ENCODE measurements at regions not wholly inside any gene's neighbourhood (a gene's known extent, or its start where the extent isn't known, plus 50 kb on each side); places are given as distances from the start of the nearest gene placed in this dataset.

GRCh38 chr13:62626771-62627170, 1211.1 kb upstream of the PCDH20 start:
- intact Hi-C loops (cut with DNase I, micrococcal nuclease): no loop called here
- peaks cover 3% of the 10 kb centered on the region for H3K9me3 Mint-ChIP-seq

GRCh38 chr13:62625214-62625881, 1209.7 kb upstream of the PCDH20 start:
- Mint-ChIP-seq H3K27ac (no peak overlapping the region), H3K9me3 (peaks cover 5% of the 10 kb centered on the region), H3K27me3 (no peaks in the 10 kb centered on the region), H3K4me1 (ENCODE audit: low read depth) (no peaks in the 10 kb centered on the region), H3K4me3 (no peak overlapping the region), H3K36me3 (ENCODE audit: low read depth) (no peaks in the 10 kb centered on the region)
- Histone ChIP-seq H3K9me3 (ENCODE audit: control insufficient read depth in 1 of 2, insufficient read depth in 1 of 2, low read length in 2 of 2) (peaks cover 0 to 12% of the 10 kb centered on the region in 2 experiments), H3K4me1 (ENCODE audit: insufficient read depth, low read length) (no peaks in the 10 kb centered on the region), H3K27me3 (ENCODE audit: control insufficient read depth in 1 of 2, insufficient read depth in 2 of 2, low read length in 2 of 2) (no peaks in the 10 kb centered on the region), H3K4me3 (ENCODE audit: low read length) (no peak overlapping the region), H3K36me3 (ENCODE audit: insufficient read depth, low read length) (no peaks in the 10 kb centered on the region), H3K27ac (ENCODE audit: low read depth in 1 of 2, low read length in 2 of 2) (no peak overlapping the region)
- intact Hi-C loops (cut with DNase I, micrococcal nuclease): no loop called here
- ChIA-PET POLR2A (no interaction called here), CTCF (no interaction called here)
- ATAC-seq (ENCODE audit: poor library complexity): no peak
- DNase-seq: no peak
- TF ChIP-seq CTCF (IDR thresholded peaks at IDR 0.05): no peak

More at GRCh38 chr13:62626771-62627170, 1211.1 kb upstream of the PCDH20 start:
- Mint-ChIP-seq H3K27me3 (no peaks in the 10 kb centered on the region), H3K27ac (no peak overlapping the region), H3K4me3 (no peak overlapping the region), H3K4me1 (ENCODE audit: low read depth) (no peaks in the 10 kb centered on the region), H3K36me3 (ENCODE audit: low read depth) (no peaks in the 10 kb centered on the region)
- Histone ChIP-seq H3K27me3 (ENCODE audit: control insufficient read depth in 1 of 2, insufficient read depth in 2 of 2, low read length in 2 of 2) (no peaks in the 10 kb centered on the region), H3K4me3 (ENCODE audit: low read length) (no peak overlapping the region), H3K9me3 (ENCODE audit: control insufficient read depth in 1 of 2, insufficient read depth in 1 of 2, low read length in 2 of 2) (peaks cover 0 to 12% of the 10 kb centered on the region in 2 experiments), H3K36me3 (ENCODE audit: insufficient read depth, low read length) (no peaks in the 10 kb centered on the region), H3K27ac (ENCODE audit: low read depth in 1 of 2, low read length in 2 of 2) (no peak overlapping the region), H3K4me1 (ENCODE audit: insufficient read depth, low read length) (no peaks in the 10 kb centered on the region)
- TF ChIP-seq CTCF (IDR thresholded peaks at IDR 0.05): no peak
- no peak for DNase-seq
- ChIA-PET CTCF (no interaction called here), POLR2A (no interaction called here)
- no peak for ATAC-seq (ENCODE audit: poor library complexity)

- Histone ChIP-seq H3K36me3 (ENCODE audit: insufficient read depth, low read length) (no peaks in the 10 kb centered on the region), H3K27me3 (ENCODE audit: control insufficient read depth in 1 of 2, insufficient read depth in 2 of 2, low read length in 2 of 2) (no peaks in the 10 kb centered on the region), H3K4me1 (ENCODE audit: insufficient read depth, low read length) (no peaks in the 10 kb centered on the region), H3K27ac (ENCODE audit: low read depth in 1 of 2, low read length in 2 of 2) (no peak overlapping the region), H3K4me3 (ENCODE audit: low read length) (no peak overlapping the region), H3K9me3 (ENCODE audit: control insufficient read depth in 1 of 2, insufficient read depth in 1 of 2, low read length in 2 of 2) (peaks cover 2 to 4% of the 10 kb centered on the region in 2 experiments)
- Mint-ChIP-seq H3K4me3 (no peak overlapping the region), H3K27me3 (no peaks in the 10 kb centered on the region), H3K4me1 (ENCODE audit: low read depth) (no peaks in the 10 kb centered on the region), H3K9me3 (peaks cover under 1% of the 10 kb centered on the region), H3K27ac (no peak overlapping the region), H3K36me3 (ENCODE audit: low read depth) (no peaks in the 10 kb centered on the region)
- ATAC-seq (ENCODE audit: poor library complexity): no peak
- no peak for DNase-seq
- no peak for TF ChIP-seq CTCF (IDR thresholded peaks at IDR 0.05)
- ChIA-PET CTCF (no interaction called here), POLR2A (no interaction called here)
- intact Hi-C loops (cut with DNase I, micrococcal nuclease): no loop called here
These were observed 1198.2 kb upstream of the PCDH20 start for GRCh38 chr13:62613819-62614218.
